Heart left ventricle (tissue), 16 donors: ENCODE measurements at regions not wholly inside any gene's neighbourhood (a gene's known extent, or its start where the extent isn't known, plus 50 kb on each side); places are given as distances from the start of the nearest gene placed in this dataset.

Source experiments
- ATAC-seq, 4 donors: fragments of 200-7000 bp; cut with Tn5 transposase; one replicate each; pipeline ENCODE4 v1.9.1; 2020 to 2022; ENCODE audit warnings: moderate library complexity in 4 of 4, mild to moderate bottlenecking in 3 of 4, moderate number of reproducible peaks in 1 of 4
- DNase-seq, 5 donors: peaks; one replicate each; pipeline ENCODE4 v3.0.0-alpha.2; 2020
- H3K27ac ChIP-seq, 12 donors: fragments of 200-600 bp; sonication (generic) in 4 of 12; one replicate each; pipeline versions ENCODE4 v1.5.0 to v1.8.0; 2016 to 2022; ENCODE audit warnings: mild to moderate bottlenecking in 2 of 12
- H3K27me3 ChIP-seq, 9 donors: fragments of 200-600 bp; sonication (generic) in 2 of 9; one replicate each; pipeline versions ENCODE4 v1.5.1 to v1.8.0; 2016 to 2022; ENCODE audit warnings: mild to moderate bottlenecking in 3 of 9
- H3K36me3 ChIP-seq, 9 donors: fragments of 200-600 bp; sonication (generic) in 2 of 9; one replicate each; pipeline versions ENCODE4 v1.5.0 to v1.8.0; 2018 to 2022; ENCODE audit warnings: mild to moderate bottlenecking in 2 of 9
- H3K4me1 ChIP-seq, 12 donors: fragments of 200-600 bp; sonication (generic) in 4 of 12; one replicate each; pipeline versions ENCODE4 v1.5.0 to v1.8.0; 2016 to 2022; ENCODE audit warnings: mild to moderate bottlenecking in 3 of 12
- H3K4me3 ChIP-seq, 12 donors: fragments of 200-600 bp; sonication (generic) in 4 of 12; one replicate each; pipeline versions ENCODE4 v1.5.0 to v1.8.0; 2017 to 2022; ENCODE audit warnings: mild to moderate bottlenecking in 9 of 12, moderate library complexity in 4 of 12
- H3K9me3 ChIP-seq, 12 donors: fragments of 200-600 bp; sonication (generic) in 4 of 12; one replicate each; pipeline versions ENCODE4 v1.5.0 to v1.8.0; 2016 to 2022; ENCODE audit warnings: mild to moderate bottlenecking in 1 of 12
- POLR2A ChIP-seq, 2 donors: fragments of 450-650 bp; IDR thresholded peaks; one replicate each; pipeline ENCODE4 v1.6.1; 2017; ENCODE audit warnings: antibody characterized with exemption in 2 of 2, mild to moderate bottlenecking in 2 of 2, moderate library complexity in 2 of 2
- WGBS, 4 donors: extraction: QIAGEN DNeasy Blood & Tissue Kit in 2 of 4; methylation state at CpG; one replicate each; pipeline versions ENCODE4 v1.1.5 to v1.1.7; 2013 to 2018; 5-methylcytosine and 5-hydroxymethylcytosine counted together
- intact Hi-C, 10 donors: fragments of 100-400 bp; cut with DNase I; formaldehyde crosslinking; loops; one replicate each; pipeline versions ENCODE4 v1.11.1 to v1.14.2; 2022
- TF ChIP-seq, protein P1 (sequence below), 12 donors: fragments of 200-600 bp; sonication (generic) in 4 of 12; IDR thresholded peaks; one replicate each; pipeline versions ENCODE4 v1.5.0 to v1.8.0; 2018 to 2022; ENCODE audit warnings: antibody characterized with exemption in 12 of 12, mild to moderate bottlenecking in 5 of 12
- donor health status: ischemic (EF 13 %, LVEDD 7.1; RV severe dilation, severe dysfunction).
- donor health status: healthy with polysubstance abuse.
- donor health status: DM: no; HTN: yes; CAD: no.
- donor health status: DM: no; HTN: no; CAD: no.
- donor health status: ischemic (EF 25% LVEDD 6.9; RV normal size, moderate dysfunction).
- donor health status: ischemic (EF 25% LVEDD 5.7; RV mildly dilated, moderate dysfunction).
- donor health status: healthy.
- donor health status: DM: yes; HTN: yes; CAD: no.
- donor health status: ischemic (EF 35%, LVEDD 5.7; RV mildly dilated, moderate dysfunction).
- donor health status: nonischemic (EF 11% LVEDD 7.7; RV severe dilation, severe dysfunction).
- donor health status: DM: yes; HTN: yes; CAD: no.
- donor health status: PGD.
- donor health status: ischemic (EF 29% LVEDD 5.4; RV normal size, mild dysfunction).
- donor health status: nonischemic (EF 23%, LVEDD 6.1; RV moderate dilation, normal function).

DNA sequence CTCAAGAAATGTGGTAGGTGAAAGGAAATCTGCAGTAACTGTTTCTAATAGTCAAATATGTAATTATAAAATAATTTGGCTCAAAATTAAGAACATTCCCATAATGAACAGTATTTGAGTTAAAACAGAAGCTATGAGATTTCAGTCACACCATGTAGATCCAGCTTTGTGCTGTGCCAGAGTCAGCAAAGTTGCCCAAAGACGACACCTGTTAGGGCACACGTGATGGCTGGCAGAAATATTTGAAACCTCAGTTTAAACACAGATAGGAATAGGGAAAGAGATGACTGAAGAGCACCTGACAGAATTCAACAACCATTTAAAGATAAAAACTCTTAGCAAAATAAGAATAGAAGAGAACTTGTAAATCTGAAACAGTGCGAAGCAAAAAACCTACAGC, 129.3 kb downstream of the CD83 start:
- no peak overlapping the region for H3K27ac ChIP-seq
- ATAC-seq, result no peak
- no peaks in the 10 kb centered on the region for H3K27me3 ChIP-seq
- H3K4me1 ChIP-seq, result no peaks in the 10 kb centered on the region
- no peak overlapping the region for H3K4me3 ChIP-seq
- intact Hi-C loops, result no loop called here
- no peaks in the 10 kb centered on the region for H3K9me3 ChIP-seq
- TF ChIP-seq POLR2A (IDR thresholded peaks at IDR 0.05), result no peak
- TF ChIP-seq, protein P1, sequence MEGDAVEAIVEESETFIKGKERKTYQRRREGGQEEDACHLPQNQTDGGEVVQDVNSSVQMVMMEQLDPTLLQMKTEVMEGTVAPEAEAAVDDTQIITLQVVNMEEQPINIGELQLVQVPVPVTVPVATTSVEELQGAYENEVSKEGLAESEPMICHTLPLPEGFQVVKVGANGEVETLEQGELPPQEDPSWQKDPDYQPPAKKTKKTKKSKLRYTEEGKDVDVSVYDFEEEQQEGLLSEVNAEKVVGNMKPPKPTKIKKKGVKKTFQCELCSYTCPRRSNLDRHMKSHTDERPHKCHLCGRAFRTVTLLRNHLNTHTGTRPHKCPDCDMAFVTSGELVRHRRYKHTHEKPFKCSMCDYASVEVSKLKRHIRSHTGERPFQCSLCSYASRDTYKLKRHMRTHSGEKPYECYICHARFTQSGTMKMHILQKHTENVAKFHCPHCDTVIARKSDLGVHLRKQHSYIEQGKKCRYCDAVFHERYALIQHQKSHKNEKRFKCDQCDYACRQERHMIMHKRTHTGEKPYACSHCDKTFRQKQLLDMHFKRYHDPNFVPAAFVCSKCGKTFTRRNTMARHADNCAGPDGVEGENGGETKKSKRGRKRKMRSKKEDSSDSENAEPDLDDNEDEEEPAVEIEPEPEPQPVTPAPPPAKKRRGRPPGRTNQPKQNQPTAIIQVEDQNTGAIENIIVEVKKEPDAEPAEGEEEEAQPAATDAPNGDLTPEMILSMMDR (IDR thresholded peaks at IDR 0.05), result no peak
- no peaks in the 10 kb centered on the region for H3K36me3 ChIP-seq
- DNase-seq, result no peak
- 81 to 90% (median 81%) methylated on average over 3 of the region's 3 CpGs for WGBS, 4 donors

DNA sequence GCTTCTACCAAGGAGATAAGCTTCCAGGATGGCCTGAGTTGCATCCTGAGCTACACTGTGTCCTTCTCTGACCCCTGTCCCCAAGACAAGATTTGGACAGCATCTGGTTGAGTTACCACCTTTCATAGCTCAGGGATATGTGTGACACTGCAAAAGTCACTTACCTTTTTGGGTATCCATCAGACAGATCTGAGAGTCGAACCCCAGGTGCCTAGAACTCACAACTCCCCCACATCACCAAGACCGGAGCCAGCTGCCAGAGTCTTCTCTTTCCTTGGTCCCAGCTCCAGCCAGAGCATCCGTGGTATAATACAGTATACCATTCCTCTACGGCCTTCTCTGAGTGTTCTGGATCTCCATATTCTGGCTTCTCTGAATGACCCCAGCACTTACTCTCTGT, 133.0 kb downstream of the CD83 start:
- WGBS, 4 donors, result 94 to 99% (median 96%) methylated on average over 4 of the region's 4 CpGs
- no peaks in the 10 kb centered on the region for H3K9me3 ChIP-seq
- no peaks in the 10 kb centered on the region for H3K4me1 ChIP-seq
- no peaks in the 10 kb centered on the region for H3K36me3 ChIP-seq
- no peaks in the 10 kb centered on the region for H3K27me3 ChIP-seq
- TF ChIP-seq, protein P1 (IDR thresholded peaks at IDR 0.05), result no peak
- no peak for TF ChIP-seq POLR2A (IDR thresholded peaks at IDR 0.05)
- no peak overlapping the region for H3K27ac ChIP-seq
- no peak overlapping the region for H3K4me3 ChIP-seq
- DNase-seq (no peak), ATAC-seq (no peak)
- intact Hi-C loops, result no loop called here

DNA sequence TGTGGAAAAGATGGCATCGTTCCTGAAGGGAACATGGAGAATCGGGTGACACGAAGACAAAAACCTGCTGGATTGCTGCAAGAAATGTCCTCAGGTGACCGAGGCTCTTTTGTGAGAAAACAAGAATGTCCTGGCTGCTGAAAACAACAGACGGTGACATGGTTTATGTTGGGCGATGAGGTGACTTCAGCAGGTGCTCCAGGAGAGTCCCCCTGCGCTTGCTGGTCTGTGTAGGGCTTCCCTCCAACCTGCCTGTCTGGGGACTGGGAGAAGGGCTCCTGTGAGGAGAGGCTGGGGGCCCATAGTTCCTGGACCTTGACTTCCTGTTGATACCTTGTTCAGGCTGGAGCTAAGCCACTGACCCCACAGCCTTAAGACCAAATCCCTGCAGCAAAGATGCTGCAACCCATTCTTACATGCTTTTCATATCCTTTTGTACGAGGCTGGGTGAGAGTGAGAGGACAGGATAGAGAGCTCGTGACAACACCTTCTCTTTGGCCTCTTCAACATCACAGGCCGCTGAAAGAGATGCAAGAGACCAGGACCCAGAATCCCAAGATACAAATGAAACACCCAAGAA, 134.8 kb downstream of the CD83 start:
- Histone ChIP-seq H3K4me1 (no peaks in the 10 kb centered on the region), H3K36me3 (no peaks in the 10 kb centered on the region), H3K9me3 (no peaks in the 10 kb centered on the region), H3K4me3 (no peak overlapping the region), H3K27me3 (no peaks in the 10 kb centered on the region), H3K27ac (no peak overlapping the region)
- no peak for ATAC-seq
- TF ChIP-seq POLR2A (IDR thresholded peaks at IDR 0.05), result no peak
- TF ChIP-seq, protein P1 (IDR thresholded peaks at IDR 0.05), result no peak
- 90 to 97% (median 95%) methylated on average over 10 of the region's 10 CpGs for WGBS, 4 donors
- DNase-seq, result no peak
- intact Hi-C loops, result no loop called here

DNA sequence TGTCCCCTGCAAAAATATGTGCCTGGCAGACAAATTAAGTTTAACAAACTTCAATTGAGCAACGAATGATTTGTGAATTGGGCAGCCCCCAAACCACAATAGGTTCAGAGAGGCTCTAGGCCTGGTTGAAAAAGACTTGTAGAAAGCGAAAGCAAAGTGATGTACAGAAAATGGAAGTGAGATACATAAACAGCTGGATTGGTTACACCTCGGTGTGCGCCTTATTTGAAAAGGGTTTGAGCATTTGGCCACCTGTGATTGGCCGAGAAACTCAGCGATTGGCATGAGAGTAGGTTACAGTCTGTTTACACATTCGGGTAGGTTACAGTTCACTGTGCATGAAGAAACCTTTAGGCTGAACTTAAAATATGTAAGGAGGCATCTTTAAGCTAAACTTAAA, 136.9 kb downstream of the CD83 start:
- 90 to 95% (median 94%) methylated on average over 7 of the region's 7 CpGs for WGBS, 4 donors

More for the DNA sequence above, 136.9 kb downstream of the CD83 start:
- Histone ChIP-seq H3K27me3 (no peaks in the 10 kb centered on the region), H3K36me3 (no peaks in the 10 kb centered on the region), H3K9me3 (no peaks in the 10 kb centered on the region), H3K4me3 (no peak overlapping the region), H3K27ac (no peak overlapping the region), H3K4me1 (no peaks in the 10 kb centered on the region)
- intact Hi-C loops, result no loop called here
- no peak for TF ChIP-seq POLR2A (IDR thresholded peaks at IDR 0.05)
- TF ChIP-seq, protein P1 (IDR thresholded peaks at IDR 0.05), result no peak
- ATAC-seq, result no peak
- no peak for DNase-seq
